HG03039 (cell line): ENCODE measurements at regions not wholly inside any gene's neighbourhood (a gene's known extent, or its start where the extent isn't known, plus 50 kb on each side); places are given as distances from the start of the nearest gene placed in this dataset.

Source experiments
- ATAC-seq: cut with Tn5 transposase; IDR thresholded peaks from one replicate; pipeline ENCODE4 v1.9.1; 2021; ENCODE audit warnings: mild to moderate bottlenecking, moderate library complexity; ENCODE audit not compliant: unreplicated experiment

DNA sequence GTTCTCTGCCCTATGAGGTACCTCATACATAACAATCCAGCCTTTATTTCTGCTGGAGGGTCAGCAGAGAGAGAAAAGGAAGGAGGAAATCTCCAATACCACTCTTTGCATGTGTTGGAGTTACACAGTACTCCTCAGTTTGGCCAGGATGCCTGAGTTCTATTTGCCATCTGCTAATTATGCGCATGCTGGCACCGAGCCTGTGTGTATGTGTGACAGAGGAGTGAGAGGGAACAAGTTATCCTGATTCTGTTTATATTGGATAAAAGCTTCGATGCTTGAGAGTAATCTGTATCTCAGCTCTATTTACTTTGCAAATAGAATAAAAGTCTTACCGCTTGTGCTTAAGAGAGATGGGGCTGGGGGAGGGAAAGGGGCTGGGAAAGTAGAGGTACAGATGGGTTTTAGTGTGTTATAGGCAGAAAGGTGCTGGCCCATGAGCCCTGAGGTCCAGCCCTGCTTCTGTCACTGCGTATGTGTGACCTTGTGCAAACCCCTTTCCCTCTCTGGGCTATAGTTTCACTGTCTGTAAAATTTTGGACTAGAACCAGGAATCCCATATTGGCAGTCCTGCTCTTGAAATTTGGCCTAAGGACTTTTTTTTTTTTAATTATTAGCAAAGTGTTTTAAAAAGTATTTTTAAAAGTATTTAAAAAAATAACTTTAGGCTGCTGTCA, 54.5 kb upstream of the PLXNA2 start:
- ATAC-seq: no peak

GRCh38 chr1:208300084-208300770, 56.0 kb upstream of the PLXNA2 start:
- no peak for ATAC-seq

DNA sequence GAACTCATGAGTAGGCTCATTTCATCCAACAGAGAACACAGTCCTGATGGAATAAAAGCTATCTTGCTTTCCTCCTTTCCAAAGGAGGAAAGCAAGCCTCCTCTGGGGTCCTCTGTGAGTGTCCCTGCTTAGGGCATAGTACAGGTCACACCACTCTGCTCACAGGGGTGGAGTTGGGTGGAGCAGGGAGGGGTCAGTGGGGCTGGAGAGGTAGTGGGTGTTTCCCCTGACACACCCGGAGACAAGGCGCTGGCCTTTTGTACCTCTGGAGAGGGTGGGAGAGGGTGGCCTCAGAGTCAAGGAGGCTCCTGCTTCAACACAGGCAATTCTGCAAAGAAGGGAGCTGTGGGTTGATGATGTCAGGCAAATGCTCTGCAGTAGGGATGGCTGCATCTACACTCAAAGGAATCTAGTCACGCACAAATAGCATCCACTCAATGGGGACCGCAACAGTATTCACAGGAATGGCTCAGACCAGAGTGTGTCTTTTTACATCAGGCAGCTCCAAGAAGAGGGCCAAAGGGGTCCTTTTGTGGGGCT, 58.6 kb upstream of the PLXNA2 start:
- ATAC-seq: no peak

DNA sequence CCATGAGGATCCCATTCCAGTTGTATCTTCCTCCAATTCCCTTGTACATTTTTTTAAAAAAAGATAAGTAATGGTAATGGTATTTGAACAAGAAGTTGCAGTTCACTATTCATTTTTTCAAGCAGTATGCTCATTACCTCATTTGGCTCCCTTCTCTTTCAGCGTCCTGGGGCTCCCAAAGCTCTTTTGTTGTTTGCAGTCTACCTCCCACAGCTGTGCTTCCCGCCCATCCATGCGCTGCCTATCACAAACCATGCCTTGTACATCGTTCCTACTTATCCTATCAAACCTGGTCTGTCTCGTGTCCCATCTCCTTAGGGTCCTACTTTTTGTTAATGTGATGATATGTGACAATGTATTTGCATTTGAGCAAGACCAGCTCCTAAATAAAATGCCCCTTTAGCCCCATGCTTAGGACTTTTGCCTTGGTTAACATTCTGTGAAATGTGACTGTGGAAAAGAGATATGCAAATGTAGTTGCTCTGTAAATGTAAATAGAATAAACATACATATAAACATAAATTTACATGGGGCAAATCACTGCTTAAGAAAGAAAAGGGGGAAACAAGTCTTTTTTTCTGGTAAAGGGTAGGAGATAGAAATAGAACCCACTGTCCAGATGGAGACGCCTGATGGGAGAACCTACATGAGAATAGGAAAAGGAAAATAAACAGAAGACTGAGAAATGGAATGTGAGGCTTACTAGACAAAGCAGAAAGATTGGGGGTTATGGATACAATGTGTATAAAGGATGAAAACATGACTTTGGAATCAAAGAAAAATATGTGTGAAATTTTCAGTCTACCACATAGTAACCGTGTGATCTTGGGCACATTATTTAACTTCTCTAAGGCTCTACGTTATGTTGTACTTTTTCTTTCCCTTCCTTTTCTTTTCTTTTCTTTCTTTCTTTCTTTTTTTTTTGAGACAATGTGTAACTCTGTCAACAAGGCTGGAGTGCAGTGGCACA, 59.8 kb upstream of the PLXNA2 start:
- no peak for ATAC-seq

GRCh38 chr1:208308221-208308620, 64.0 kb upstream of the PLXNA2 start:
- no peak for ATAC-seq

- no peak for ATAC-seq
These were observed 65.6 kb upstream of the PLXNA2 start for GRCh38 chr1:208309771-208310170.

DNA sequence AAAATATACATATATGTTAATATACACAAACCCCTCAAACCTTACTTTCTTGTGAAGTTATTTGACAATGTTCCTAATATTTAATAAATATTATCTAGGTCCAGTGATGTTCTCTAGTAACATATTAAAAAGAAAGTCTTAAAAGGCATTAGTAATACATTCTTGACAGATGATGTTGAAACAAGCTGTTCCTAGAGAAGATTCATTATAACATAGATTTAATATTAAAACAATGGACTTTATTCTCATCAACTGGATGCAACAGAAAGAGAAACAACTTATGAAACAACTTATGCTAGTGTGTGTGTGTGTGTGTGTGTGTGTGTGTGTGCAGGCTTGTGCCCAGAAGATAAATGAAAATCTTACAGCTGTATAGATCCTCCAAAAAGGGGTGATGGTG, 68.5 kb upstream of the PLXNA2 start:
- ATAC-seq: no peak

DNA sequence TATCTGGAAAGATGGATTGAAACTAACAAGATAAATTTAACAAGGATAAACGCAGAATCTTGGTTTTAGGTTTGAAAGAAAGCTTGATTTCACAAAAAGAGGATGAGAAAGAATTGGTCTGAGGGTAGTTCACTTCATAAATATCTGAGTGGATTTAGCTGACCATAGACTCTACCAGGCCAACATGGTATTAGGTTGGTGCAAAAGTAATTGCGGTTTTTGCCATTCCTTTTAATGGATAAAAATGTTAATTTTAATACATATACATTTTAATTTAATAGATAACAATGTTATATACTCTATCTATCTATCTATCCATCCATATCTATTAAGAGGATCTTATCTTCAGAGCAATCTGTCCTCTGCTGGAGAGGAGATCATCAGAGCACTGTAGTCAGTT, 70.2 kb upstream of the PLXNA2 start:
- ATAC-seq: no peak

- ATAC-seq: no peak
These were observed 74.1 kb upstream of the PLXNA2 start for GRCh38 chr1:208318150-208318734.

- ATAC-seq: no peak
These were observed 79.8 kb upstream of the PLXNA2 start for GRCh38 chr1:208324005-208324404.

- ATAC-seq: no peak
These were observed 81.8 kb upstream of the PLXNA2 start for GRCh38 chr1:208326033-208326432.

GRCh38 chr1:208329300-208329699, 85.1 kb upstream of the PLXNA2 start:
- no peak for ATAC-seq

- ATAC-seq: no peak
These were observed 88.0 kb upstream of the PLXNA2 start for GRCh38 chr1:208332036-208332773.

DNA sequence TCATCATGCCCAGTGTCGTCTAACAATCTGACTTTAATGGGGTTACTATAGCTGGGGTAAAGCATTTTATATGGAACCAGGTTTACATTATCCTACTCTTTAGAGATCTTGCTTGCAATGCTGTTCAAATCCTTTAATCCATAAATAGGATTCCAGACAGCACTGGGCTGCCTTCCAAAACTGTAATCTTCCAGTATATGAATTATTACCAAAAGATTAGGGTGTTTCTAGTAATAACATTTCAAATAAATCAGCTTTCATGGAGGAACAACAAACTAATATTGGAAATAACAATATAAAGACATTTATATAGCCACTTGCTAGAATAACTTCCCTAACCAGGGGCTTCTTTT, 88.6 kb upstream of the PLXNA2 start:
- no peak for ATAC-seq

GRCh38 chr1:208333676-208334075, 89.5 kb upstream of the PLXNA2 start:
- ATAC-seq: no peak

DNA sequence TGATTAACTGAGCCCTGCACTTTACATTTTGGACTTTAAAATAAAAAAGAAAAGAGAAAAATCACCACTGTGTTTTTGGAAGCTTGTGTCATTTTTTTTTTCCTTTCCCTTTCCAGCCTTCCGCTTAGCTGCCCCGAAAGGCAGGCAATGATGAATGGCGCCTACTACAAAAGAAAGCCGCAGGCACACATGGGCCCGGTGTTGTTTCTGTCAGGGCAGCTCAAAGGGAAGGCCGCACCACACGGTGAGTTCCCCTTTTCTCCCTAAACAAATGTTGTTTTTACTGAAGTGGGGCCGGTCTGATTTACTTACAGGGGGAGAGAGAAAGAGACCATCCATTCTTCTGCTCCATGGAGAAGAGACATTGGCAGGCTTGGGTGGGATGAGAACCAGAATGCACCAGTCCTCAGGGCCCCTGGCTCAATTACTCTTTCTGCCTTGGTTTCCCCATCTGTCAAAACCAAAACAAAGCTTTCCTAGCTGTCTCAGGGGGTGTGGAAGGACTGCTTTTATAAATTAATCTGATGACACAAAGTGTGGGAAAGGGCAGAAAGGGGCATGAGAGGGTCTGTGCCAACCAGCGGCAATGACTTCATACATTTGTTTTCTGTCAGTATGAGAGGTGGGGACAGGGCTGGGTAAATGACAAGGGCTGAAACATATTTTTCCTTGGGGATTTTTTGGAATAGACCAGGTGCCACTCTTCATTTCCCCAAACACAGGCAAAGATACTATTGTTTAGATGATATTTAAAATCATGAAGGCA, 91.4 kb upstream of the PLXNA2 start:
- ATAC-seq: no peak

DNA sequence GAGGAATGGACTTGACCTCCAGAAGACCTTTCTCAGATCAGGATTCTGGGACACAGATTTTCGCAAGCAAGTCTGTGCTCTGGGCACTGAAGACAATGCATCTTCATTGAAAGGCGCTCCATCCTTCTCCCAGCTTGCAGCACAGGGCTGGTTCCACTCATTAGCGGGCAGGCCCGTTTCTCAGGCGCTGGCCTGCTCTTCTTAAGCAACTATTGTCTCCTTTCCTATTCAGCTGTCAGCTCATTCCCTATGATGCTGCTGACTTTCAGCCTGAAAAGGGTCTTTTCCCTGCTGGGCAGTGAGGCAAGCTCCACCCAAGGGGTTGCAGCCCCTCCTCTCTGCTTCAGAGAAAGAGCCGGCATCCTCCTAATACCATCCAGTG, 91.9 kb upstream of the PLXNA2 start:
- no peak for ATAC-seq

- ATAC-seq: no peak
These were observed 95.7 kb upstream of the PLXNA2 start for GRCh38 chr1:208339911-208340310.

- ATAC-seq: no peak
These were observed 99.0 kb upstream of the PLXNA2 start for GRCh38 chr1:208343226-208343625.
